ENCODE measurements at regions not wholly inside any gene's neighbourhood (a gene's known extent, or its start where the extent isn't known, plus 50 kb on each side); places are given as distances from the start of the nearest gene placed in this dataset.

- no peak overlapping the region for H3K4me3 ChIP-seq
- in situ Hi-C loops (cut with MboI): no loop called here
- no peak overlapping the region for H3K9ac ChIP-seq (ENCODE audit: insufficient read depth in 1 of 2, low read depth in 2 of 2, low read length in 2 of 2)
- H3K9me3 ChIP-seq (replicated peaks; ENCODE audit: control insufficient read depth, insufficient read depth, low read depth, low read length): no peaks in the 10 kb centered on the region; the same call in 1 of the 2 replicates
- WGBS (ENCODE audit: insufficient coverage, low coverage, missing lambda C conversion rate): under 1% methylated on average over 6 of the region's 6 CpGs
- ChIA-PET CTCF (ENCODE audit: low intra/inter-chr PET ratio) (no interaction called here), POLR2A (no interaction called here)
- no peak overlapping the region for H3K4me2 ChIP-seq (ENCODE audit: insufficient read depth, low read length)
- no peaks in the 10 kb centered on the region for H3K79me2 ChIP-seq (ENCODE audit: control insufficient read depth, insufficient read depth, low read length)
- no peaks in the 10 kb centered on the region for H3K4me1 ChIP-seq (replicated peaks in 1 of 2; ENCODE audit: control insufficient read depth in 2 of 2, insufficient read depth in 2 of 2, low read length in 2 of 2)
- H3K27ac ChIP-seq (ENCODE audit: extremely low read depth, low read depth, low read length): no peak overlapping the region
- H3K9me1 ChIP-seq (ENCODE audit: control insufficient read depth, insufficient read depth, low read length): no peaks in the 10 kb centered on the region
- no peaks in the 10 kb centered on the region for H3K36me3 ChIP-seq (ENCODE audit: control insufficient read depth, insufficient read depth, low read length)
- H3K27me3 ChIP-seq (ENCODE audit: control insufficient read depth in 2 of 2, insufficient read depth in 2 of 2, low read length in 2 of 2): no peaks in the 10 kb centered on the region
- TF ChIP-seq NR3C1 (CRISPR knock-in tag; IDR thresholded peaks at IDR 0.05) (no peak), ZNF324 (CRISPR knock-in tag; IDR thresholded peaks at IDR 0.05) (no peak), ZNF354B (CRISPR knock-in tag; IDR thresholded peaks at IDR 0.05) (no peak), PCBP2 (IDR thresholded peaks at IDR 0.05; ENCODE audit: low read depth, low read length, poor library complexity, severe bottlenecking) (no peak), NFIX (CRISPR knock-in tag; IDR thresholded peaks at IDR 0.05; ENCODE audit: low read depth) (no peak), MCM7 (IDR thresholded peaks at IDR 0.05) (no peak), SRSF9 (IDR thresholded peaks at IDR 0.05; ENCODE audit: borderline replicate concordance, low read depth, low read length) (no peak), ZNF592 (IDR thresholded peaks at IDR 0.05) (no peak), SMARCC2 (IDR thresholded peaks at IDR 0.05; ENCODE audit: low read depth) (no peak), ZHX1 (conservative IDR thresholded peaks at IDR 0.05; ENCODE audit: low read length) (no peak), KAT8 (IDR thresholded peaks at IDR 0.05; ENCODE audit: low read depth) (no peak), ZNF239 (CRISPR knock-in tag; IDR thresholded peaks at IDR 0.05) (no peak), BRD4 (IDR thresholded peaks at IDR 0.05) (no peak), MBD2 (IDR thresholded peaks at IDR 0.05; ENCODE audit: borderline replicate concordance, low read depth) (no peak)
- H2AFZ ChIP-seq (ENCODE audit: low read depth, low read length): no peak overlapping the region
- FAIRE-seq: no peak
- H4K20me1 ChIP-seq (replicated peaks; ENCODE audit: control insufficient read depth, insufficient read depth, low read length): no peaks in the 10 kb centered on the region
- BruUV-seq (replicated peaks): no TSS peak
- ATAC-seq: no peak
- intact Hi-C loops (cut with micrococcal nuclease): no loop called here
- DNase-seq (ENCODE audit: extremely low read depth in 1 of 4, low spot score in 3 of 4): no peak
These were observed 221.5 kb upstream of the FMN2 start for GRCh38 chr1:239870194-239870593.

Data from K562 (cell line).